ENCODE measurements at regions not wholly inside any gene's neighbourhood (a gene's known extent, or its start where the extent isn't known, plus 50 kb on each side); places are given as distances from the start of the nearest gene placed in this dataset.

GRCh38 chr13:50707628-50708027 lies 135.9 kb downstream of the DLEU7 start:
- Histone ChIP-seq H3K4me1 (ENCODE audit: insufficient read depth, low read length) (peaks cover 48% of the 10 kb centered on the region), H2AFZ (ENCODE audit: low read depth, low read length) (peak overlapping the region; percentile 61), H3K4me2 (ENCODE audit: insufficient read depth, low read length) (no peak overlapping the region), H3K4me3 (ENCODE audit: low read depth in 1 of 2, low read length in 2 of 2) (no peak overlapping the region), H3K79me2 (ENCODE audit: insufficient read depth, low read length) (no peaks in the 10 kb centered on the region), H3K9ac (ENCODE audit: low read depth, low read length) (peak overlapping the region; percentile 16), H3K27ac (ENCODE audit: low read length) (peak overlapping the region; percentile 85), H3K9me3 (ENCODE audit: insufficient read depth, low read length, severe bottlenecking) (no peaks in the 10 kb centered on the region), H4K20me1 (ENCODE audit: insufficient read depth, low read length) (no peaks in the 10 kb centered on the region), H3K36me3 (ENCODE audit: insufficient read depth, low read length) (no peaks in the 10 kb centered on the region), H3K27me3 (ENCODE audit: insufficient read depth, low read length, poor library complexity) (no peaks in the 10 kb centered on the region)
- TF ChIP-seq CTCF (IDR thresholded peaks at IDR 0.05; ENCODE audit: borderline replicate concordance, extremely low read depth, low read length, poor library complexity, severe bottlenecking), result peak; percentile 51
- TF ChIP-seq EZH2 (IDR thresholded peaks at IDR 0.05; ENCODE audit: borderline replicate concordance, low read depth, low read length, severe bottlenecking), result no peak
- DNase-seq (peak; percentile 52), ATAC-seq (ENCODE audit: insufficient read depth, low read depth) (peak; percentile 81)

GRCh38 chr13:50708461-50708860 lies 135.0 kb downstream of the DLEU7 start:
- Histone ChIP-seq H3K4me1 (ENCODE audit: insufficient read depth, low read length) (peaks cover 57% of the 10 kb centered on the region), H3K9me3 (ENCODE audit: insufficient read depth, low read length, severe bottlenecking) (no peaks in the 10 kb centered on the region), H3K9ac (ENCODE audit: low read depth, low read length) (no peak overlapping the region), H3K27ac (ENCODE audit: low read length) (peak overlapping the region; percentile 85), H3K27me3 (ENCODE audit: insufficient read depth, low read length, poor library complexity) (no peaks in the 10 kb centered on the region), H2AFZ (ENCODE audit: low read depth, low read length) (no peak overlapping the region), H3K4me3 (ENCODE audit: low read depth in 1 of 2, low read length in 2 of 2) (no peak overlapping the region), H3K36me3 (ENCODE audit: insufficient read depth, low read length) (no peaks in the 10 kb centered on the region), H3K4me2 (ENCODE audit: insufficient read depth, low read length) (no peak overlapping the region), H4K20me1 (ENCODE audit: insufficient read depth, low read length) (no peaks in the 10 kb centered on the region), H3K79me2 (ENCODE audit: insufficient read depth, low read length) (no peaks in the 10 kb centered on the region)
- TF ChIP-seq CTCF (IDR thresholded peaks at IDR 0.05; ENCODE audit: borderline replicate concordance, extremely low read depth, low read length, poor library complexity, severe bottlenecking), result no peak
- no peak for TF ChIP-seq EZH2 (IDR thresholded peaks at IDR 0.05; ENCODE audit: borderline replicate concordance, low read depth, low read length, severe bottlenecking)
- ATAC-seq (ENCODE audit: insufficient read depth, low read depth) (no peak), DNase-seq (no peak)

- no peaks in the 10 kb centered on the region for H3K27me3 ChIP-seq (ENCODE audit: insufficient read depth, low read length, poor library complexity)
- no peaks in the 10 kb centered on the region for H3K79me2 ChIP-seq (ENCODE audit: insufficient read depth, low read length)
- TF ChIP-seq CTCF (IDR thresholded peaks at IDR 0.05; ENCODE audit: borderline replicate concordance, extremely low read depth, low read length, poor library complexity, severe bottlenecking) (no peak), EZH2 (IDR thresholded peaks at IDR 0.05; ENCODE audit: borderline replicate concordance, low read depth, low read length, severe bottlenecking) (no peak)
- H4K20me1 ChIP-seq (ENCODE audit: insufficient read depth, low read length), result no peaks in the 10 kb centered on the region
- no peak for ATAC-seq (ENCODE audit: insufficient read depth, low read depth)
- no peak overlapping the region for H3K4me3 ChIP-seq (ENCODE audit: low read depth in 1 of 2, low read length in 2 of 2)
- no peak overlapping the region for H2AFZ ChIP-seq (ENCODE audit: low read depth, low read length)
- H3K27ac ChIP-seq (ENCODE audit: low read length), result peak overlapping the region; percentile 85
- peaks cover 62% of the 10 kb centered on the region for H3K4me1 ChIP-seq (ENCODE audit: insufficient read depth, low read length)
- no peaks in the 10 kb centered on the region for H3K9me3 ChIP-seq (ENCODE audit: insufficient read depth, low read length, severe bottlenecking)
- H3K36me3 ChIP-seq (ENCODE audit: insufficient read depth, low read length), result no peaks in the 10 kb centered on the region
- no peak for DNase-seq
- H3K4me2 ChIP-seq (ENCODE audit: insufficient read depth, low read length), result no peak overlapping the region
- H3K9ac ChIP-seq (ENCODE audit: low read depth, low read length), result no peak overlapping the region
These were observed 134.4 kb downstream of the DLEU7 start for GRCh38 chr13:50709058-50709457.
